KMS-11 (cell line): ENCODE measurements at regions not wholly inside any gene's neighbourhood (a gene's known extent, or its start where the extent isn't known, plus 50 kb on each side); places are given as distances from the start of the nearest gene placed in this dataset.

ENCODE experiments used
- H2AFZ ChIP-seq: fragments of 200-600 bp; sonication (generic); 2 replicates; pipeline ENCODE4 v1.6.1; 2016; ENCODE audit warnings: antibody characterized with exemption, mixed run types, low read depth
- H3K27ac ChIP-seq: fragments of 200-600 bp; sonication (generic); 2 replicates; pipeline ENCODE4 v1.6.1; 2016; ENCODE audit warnings: mild to moderate bottlenecking, mixed run types
- H3K27me3 ChIP-seq: fragments of 200-600 bp; sonication (generic); 2 replicates; pipeline ENCODE4 v1.6.1; 2017; ENCODE audit warnings: mild to moderate bottlenecking, low read depth, mixed run types, moderate library complexity; ENCODE audit not compliant: insufficient read depth
- H3K36me3 ChIP-seq: fragments of 200-600 bp; sonication (generic); 2 replicates; pipeline ENCODE4 v1.6.1; 2017; ENCODE audit warnings: mild to moderate bottlenecking, mixed run types; ENCODE audit not compliant: insufficient read depth
- H3K4me1 ChIP-seq: fragments of 200-600 bp; sonication (generic); 2 replicates; pipeline ENCODE4 v1.6.1; 2016; ENCODE audit warnings: mild to moderate bottlenecking, low read depth, mixed run types; ENCODE audit not compliant: poor library complexity, severe bottlenecking
- H3K4me2 ChIP-seq: fragments of 200-600 bp; sonication (generic); 2 replicates; pipeline ENCODE4 v1.7.0; 2016; ENCODE audit warnings: mild to moderate bottlenecking, mixed run types
- H3K4me3 ChIP-seq: fragments of 200-600 bp; sonication (generic); IDR thresholded peaks from 2 replicates; pipeline ENCODE4 v1.6.1; 2017; ENCODE audit warnings: low read depth, low read length, mixed read lengths; ENCODE audit not compliant: insufficient read depth
- H3K79me2 ChIP-seq: fragments of 200-600 bp; sonication (generic); 2 replicates; pipeline ENCODE4 v1.6.1; 2016; ENCODE audit warnings: low read depth, mixed run types; ENCODE audit not compliant: insufficient read depth
- H3K9ac ChIP-seq: fragments of 200-600 bp; sonication (generic); 2 replicates; pipeline ENCODE4 v1.6.1; 2016; ENCODE audit warnings: mild to moderate bottlenecking, mixed run types
- H4K20me1 ChIP-seq: fragments of 200-600 bp; sonication (generic); 2 replicates; pipeline ENCODE4 v1.6.1; 2016; ENCODE audit warnings: mild to moderate bottlenecking, mixed run types; ENCODE audit not compliant: insufficient read depth
- CTCF ChIP-seq: fragments of 200-600 bp; sonication (generic); conservative IDR thresholded peaks from 2 replicates; pipeline ENCODE4 v1.6.1; 2017; ENCODE audit warnings: low read depth, mild to moderate bottlenecking, antibody characterized with exemption, low read length, moderate library complexity, mixed read lengths

GRCh38 chr15:69609776-69610175, 157.2 kb downstream of the RPLP1 start:
- Histone ChIP-seq H3K27ac (no peak overlapping the region), H3K79me2 (no peaks in the 10 kb centered on the region), H3K9ac (no peak overlapping the region), H3K4me3 (no peak overlapping the region), H3K27me3 (no peaks in the 10 kb centered on the region), H3K36me3 (no peaks in the 10 kb centered on the region), H2AFZ (no peak overlapping the region), H4K20me1 (no peaks in the 10 kb centered on the region), H3K4me2 (no peak overlapping the region), H3K4me1 (no peaks in the 10 kb centered on the region)
- no peak for TF ChIP-seq CTCF

GRCh38 chr15:69610277-69610676, 157.7 kb downstream of the RPLP1 start:
- Histone ChIP-seq H3K27me3 (no peaks in the 10 kb centered on the region), H4K20me1 (no peaks in the 10 kb centered on the region), H3K4me2 (no peak overlapping the region), H3K36me3 (no peaks in the 10 kb centered on the region), H3K4me1 (no peaks in the 10 kb centered on the region), H2AFZ (no peak overlapping the region), H3K27ac (no peak overlapping the region), H3K4me3 (no peak overlapping the region), H3K9ac (no peak overlapping the region), H3K79me2 (no peaks in the 10 kb centered on the region)
- no peak for TF ChIP-seq CTCF

GRCh38 chr15:69610858-69611257, 158.2 kb downstream of the RPLP1 start:
- Histone ChIP-seq H3K4me3 (no peak overlapping the region), H3K4me1 (no peaks in the 10 kb centered on the region), H4K20me1 (no peaks in the 10 kb centered on the region), H3K27me3 (no peaks in the 10 kb centered on the region), H3K79me2 (no peaks in the 10 kb centered on the region), H3K9ac (no peak overlapping the region), H3K4me2 (no peak overlapping the region), H2AFZ (no peak overlapping the region), H3K27ac (no peak overlapping the region), H3K36me3 (no peaks in the 10 kb centered on the region)
- no peak for TF ChIP-seq CTCF

- H3K27ac ChIP-seq = no peak overlapping the region
Measured at GRCh38 chr15:69612112-69612511, 159.5 kb downstream of the RPLP1 start.

More at GRCh38 chr15:69612112-69612511, 159.5 kb downstream of the RPLP1 start:
- H3K79me2 ChIP-seq = no peaks in the 10 kb centered on the region
- no peaks in the 10 kb centered on the region for H3K4me1 ChIP-seq
- no peaks in the 10 kb centered on the region for H4K20me1 ChIP-seq
- no peaks in the 10 kb centered on the region for H3K36me3 ChIP-seq
- no peak overlapping the region for H2AFZ ChIP-seq
- H3K4me2 ChIP-seq = no peak overlapping the region
- no peak overlapping the region for H3K4me3 ChIP-seq
- no peak overlapping the region for H3K9ac ChIP-seq
- TF ChIP-seq CTCF = no peak
- no peaks in the 10 kb centered on the region for H3K27me3 ChIP-seq
